NT2/D1 (cell line): ENCODE measurements at regions not wholly inside any gene's neighbourhood (a gene's known extent, or its start where the extent isn't known, plus 50 kb on each side); places are given as distances from the start of the nearest gene placed in this dataset.

Experiments used
- SUZ12 ChIP-seq: IDR thresholded peaks from 2 replicates; pipeline ENCODE4 v1.6.1; 2011; ENCODE audit not compliant: insufficient read length, insufficient read depth; ENCODE audit errors: extremely low read depth
- ZNF274 ChIP-seq: IDR thresholded peaks from 2 replicates; pipeline ENCODE4 v1.6.1; 2011; ENCODE audit warnings: mild to moderate bottlenecking, low read depth, low read length

DNA sequence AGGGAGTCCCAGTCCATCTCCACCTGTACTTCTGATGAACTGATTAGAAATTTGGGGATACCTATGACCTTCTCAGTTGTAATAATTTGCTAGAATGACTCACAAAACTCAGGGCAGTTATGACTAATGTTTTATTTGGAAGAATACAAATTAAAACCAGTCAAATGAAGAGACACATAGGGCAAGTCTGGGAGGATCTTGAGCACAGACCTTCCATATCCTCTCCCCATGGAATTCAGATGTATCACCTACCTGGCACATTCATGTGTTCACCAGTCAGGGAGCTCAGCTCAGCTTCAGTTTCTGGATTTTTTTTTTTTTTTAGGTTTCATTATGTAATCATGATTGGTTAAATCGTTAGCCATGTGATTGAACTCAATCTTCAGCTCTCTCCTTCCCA is 247.7 kb downstream of the VGLL3 start:
- TF ChIP-seq SUZ12 (no peak), ZNF274 (no peak)
